ENCODE measurements at regions not wholly inside any gene's neighbourhood (a gene's known extent, or its start where the extent isn't known, plus 50 kb on each side); places are given as distances from the start of the nearest gene placed in this dataset.
A peak's percentile ranks its signal among the peaks of the same experiment; 100 is the strongest.

- peak; percentile 19 to 75 (median 53) for TF ChIP-seq POLR2AphosphoS5 (IDR thresholded peaks at IDR 0.05)
- TF ChIP-seq CTCF (IDR thresholded peaks at IDR 0.05 in 8 of 11, conservative IDR thresholded peaks at IDR 0.05 in 3 of 11): peak; percentile 98 to 100 (median 99)
Observed at GRCh38 chr9:33721674-33722358, 73.5 kb upstream of the PRSS3 start.
